ENCODE measurements at regions not wholly inside any gene's neighbourhood (a gene's known extent, or its start where the extent isn't known, plus 50 kb on each side); places are given as distances from the start of the nearest gene placed in this dataset.
A peak's percentile ranks its signal among the peaks of the same experiment; 100 is the strongest.

DNA sequence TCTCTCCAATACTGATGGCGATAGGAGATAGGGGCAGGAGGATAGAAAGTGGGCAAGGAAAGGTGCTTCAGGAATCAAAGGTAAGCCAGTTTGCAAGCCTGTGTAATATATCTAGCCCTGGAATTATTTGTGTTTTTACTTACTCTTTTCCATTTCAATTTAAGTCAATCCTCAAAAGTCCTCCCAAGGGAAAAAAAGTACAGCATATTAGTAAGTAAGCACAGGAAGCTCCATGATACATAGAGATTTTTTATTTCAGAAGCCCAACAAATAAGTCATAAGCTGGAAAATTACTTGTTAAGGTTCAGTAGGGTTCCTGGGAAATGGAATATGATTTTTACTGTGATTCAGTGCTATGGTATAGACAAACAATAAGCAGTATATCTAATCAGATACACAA, 337.7 kb upstream of the DUSP10 start:
- H3K36me3 Mint-ChIP-seq (ENCODE audit: low read depth, unreplicated experiment) = no peaks in the 10 kb centered on the region
- Histone ChIP-seq H4K20me1 (ENCODE audit: insufficient read depth, low read length) (no peaks in the 10 kb centered on the region), H3K9ac (ENCODE audit: low read length) (no peak overlapping the region), H2AFZ (ENCODE audit: low read depth, low read length) (no peak overlapping the region), H3K9me3 (ENCODE audit: insufficient read depth, low read depth, low read length) (no peaks in the 10 kb centered on the region), H3K4me3 (ENCODE audit: insufficient read depth, low read depth, low read length) (no peak overlapping the region), H3K4me2 (ENCODE audit: low read length) (no peak overlapping the region), H3K27me3 (ENCODE audit: insufficient read depth, low read length) (no peaks in the 10 kb centered on the region), H3K79me2 (ENCODE audit: insufficient read depth, low read length) (no peaks in the 10 kb centered on the region), H3K27ac (ENCODE audit: low read depth, low read length) (no peak overlapping the region), H3K36me3 (ENCODE audit: insufficient read depth, low read length) (no peaks in the 10 kb centered on the region), H3K4me1 (ENCODE audit: insufficient read depth, low read length) (peaks cover 8% of the 10 kb centered on the region)
- H3K9me3 Mint-ChIP-seq (ENCODE audit: unreplicated experiment) = peaks cover 18% of the 10 kb centered on the region
- TF ChIP-seq EZH2 (IDR thresholded peaks at IDR 0.05; ENCODE audit: insufficient read depth, low read length) = no peak
- TF ChIP-seq, protein P1, sequence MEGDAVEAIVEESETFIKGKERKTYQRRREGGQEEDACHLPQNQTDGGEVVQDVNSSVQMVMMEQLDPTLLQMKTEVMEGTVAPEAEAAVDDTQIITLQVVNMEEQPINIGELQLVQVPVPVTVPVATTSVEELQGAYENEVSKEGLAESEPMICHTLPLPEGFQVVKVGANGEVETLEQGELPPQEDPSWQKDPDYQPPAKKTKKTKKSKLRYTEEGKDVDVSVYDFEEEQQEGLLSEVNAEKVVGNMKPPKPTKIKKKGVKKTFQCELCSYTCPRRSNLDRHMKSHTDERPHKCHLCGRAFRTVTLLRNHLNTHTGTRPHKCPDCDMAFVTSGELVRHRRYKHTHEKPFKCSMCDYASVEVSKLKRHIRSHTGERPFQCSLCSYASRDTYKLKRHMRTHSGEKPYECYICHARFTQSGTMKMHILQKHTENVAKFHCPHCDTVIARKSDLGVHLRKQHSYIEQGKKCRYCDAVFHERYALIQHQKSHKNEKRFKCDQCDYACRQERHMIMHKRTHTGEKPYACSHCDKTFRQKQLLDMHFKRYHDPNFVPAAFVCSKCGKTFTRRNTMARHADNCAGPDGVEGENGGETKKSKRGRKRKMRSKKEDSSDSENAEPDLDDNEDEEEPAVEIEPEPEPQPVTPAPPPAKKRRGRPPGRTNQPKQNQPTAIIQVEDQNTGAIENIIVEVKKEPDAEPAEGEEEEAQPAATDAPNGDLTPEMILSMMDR (IDR thresholded peaks at IDR 0.05; ENCODE audit: insufficient read depth, low read depth, low read length) = no peak
- no peaks in the 10 kb centered on the region for H3K27me3 Mint-ChIP-seq (ENCODE audit: low read depth, unreplicated experiment)
- no peak overlapping the region for H3K4me3 Mint-ChIP-seq (ENCODE audit: unreplicated experiment)
- H3K27ac Mint-ChIP-seq (ENCODE audit: unreplicated experiment) = no peak overlapping the region
- DNase-seq (ENCODE audit: low read depth) (no peak), FAIRE-seq (no peak)
- peaks cover 11% of the 10 kb centered on the region for H3K4me1 Mint-ChIP-seq (ENCODE audit: low read depth, unreplicated experiment)

DNA sequence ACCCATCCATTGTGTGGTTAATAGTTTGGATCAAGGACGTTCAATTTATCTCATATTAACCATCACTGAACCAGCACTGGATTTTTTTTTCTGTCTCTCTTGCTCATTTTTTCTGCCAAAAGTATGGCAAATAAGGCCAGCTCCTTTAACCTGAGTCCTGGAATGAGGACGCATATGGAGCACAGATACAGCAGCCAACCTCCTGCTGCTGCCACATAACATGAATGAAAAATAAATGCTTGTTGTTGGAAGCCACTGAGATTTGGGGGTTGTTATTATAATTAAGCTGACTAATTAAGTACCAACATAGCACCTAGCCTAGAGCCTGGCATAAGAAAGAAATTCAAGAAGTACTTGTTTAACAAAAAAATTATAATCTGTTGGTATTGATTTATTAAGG, 335.3 kb upstream of the DUSP10 start:
- peaks cover 21% of the 10 kb centered on the region for H3K4me1 Mint-ChIP-seq (ENCODE audit: low read depth, unreplicated experiment)
- Histone ChIP-seq H3K4me2 (ENCODE audit: low read length) (no peak overlapping the region), H2AFZ (ENCODE audit: low read depth, low read length) (no peak overlapping the region), H3K27me3 (ENCODE audit: insufficient read depth, low read length) (no peaks in the 10 kb centered on the region), H4K20me1 (ENCODE audit: insufficient read depth, low read length) (no peaks in the 10 kb centered on the region), H3K9me3 (ENCODE audit: insufficient read depth, low read depth, low read length) (no peaks in the 10 kb centered on the region), H3K4me3 (ENCODE audit: insufficient read depth, low read depth, low read length) (no peak overlapping the region), H3K27ac (ENCODE audit: low read depth, low read length) (no peak overlapping the region), H3K79me2 (ENCODE audit: insufficient read depth, low read length) (no peaks in the 10 kb centered on the region), H3K36me3 (ENCODE audit: insufficient read depth, low read length) (no peaks in the 10 kb centered on the region), H3K4me1 (ENCODE audit: insufficient read depth, low read length) (peaks cover 14% of the 10 kb centered on the region), H3K9ac (ENCODE audit: low read length) (no peak overlapping the region)
- DNase-seq (ENCODE audit: low read depth) (no peak), FAIRE-seq (peak; percentile 82)
- peaks cover 5% of the 10 kb centered on the region for H3K9me3 Mint-ChIP-seq (ENCODE audit: unreplicated experiment)
- H3K27ac Mint-ChIP-seq (ENCODE audit: unreplicated experiment) = no peak overlapping the region
- no peaks in the 10 kb centered on the region for H3K27me3 Mint-ChIP-seq (ENCODE audit: low read depth, unreplicated experiment)
- no peak for TF ChIP-seq EZH2 (IDR thresholded peaks at IDR 0.05; ENCODE audit: insufficient read depth, low read length)
- TF ChIP-seq, protein P1 (IDR thresholded peaks at IDR 0.05; ENCODE audit: insufficient read depth, low read depth, low read length) = no peak
- H3K36me3 Mint-ChIP-seq (ENCODE audit: low read depth, unreplicated experiment) = no peaks in the 10 kb centered on the region
- no peak overlapping the region for H3K4me3 Mint-ChIP-seq (ENCODE audit: unreplicated experiment)

DNA sequence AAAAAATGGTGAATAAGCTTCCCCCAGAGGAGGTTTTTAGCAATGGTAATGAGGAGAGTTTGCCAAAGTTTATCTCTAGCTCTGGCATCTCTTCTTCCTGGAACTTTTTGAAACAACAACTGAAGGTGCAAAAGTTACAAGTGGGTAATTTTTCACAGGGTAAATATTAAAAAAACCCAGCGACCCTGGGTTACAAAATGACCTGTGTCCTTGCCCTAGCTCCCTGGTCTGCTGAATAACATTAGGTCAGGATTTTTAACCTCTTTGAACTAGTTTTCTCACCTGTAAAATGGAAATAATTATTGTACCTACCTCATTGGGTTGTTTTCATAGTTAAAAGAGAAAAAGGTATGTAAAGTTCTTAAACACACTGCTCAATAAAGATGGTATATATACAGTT, 332.4 kb upstream of the DUSP10 start:
- no peaks in the 10 kb centered on the region for H3K36me3 Mint-ChIP-seq (ENCODE audit: low read depth, unreplicated experiment)
- peak overlapping the region; percentile 69 for H2AFZ ChIP-seq (ENCODE audit: low read depth, low read length)
- FAIRE-seq (no peak), DNase-seq (ENCODE audit: low read depth) (no peak)
- H3K79me2 ChIP-seq (ENCODE audit: insufficient read depth, low read length) = no peaks in the 10 kb centered on the region
- peak overlapping the region; percentile 97 for H3K27ac Mint-ChIP-seq (ENCODE audit: unreplicated experiment)
- H3K27me3 Mint-ChIP-seq (ENCODE audit: low read depth, unreplicated experiment) = no peaks in the 10 kb centered on the region
- no peak overlapping the region for H3K4me2 ChIP-seq (ENCODE audit: low read length)
- TF ChIP-seq EZH2 (IDR thresholded peaks at IDR 0.05; ENCODE audit: insufficient read depth, low read length) = no peak
- TF ChIP-seq, protein P1 (IDR thresholded peaks at IDR 0.05; ENCODE audit: insufficient read depth, low read depth, low read length) = no peak
- H3K36me3 ChIP-seq (ENCODE audit: insufficient read depth, low read length) = no peaks in the 10 kb centered on the region
- no peaks in the 10 kb centered on the region for H4K20me1 ChIP-seq (ENCODE audit: insufficient read depth, low read length)
- no peaks in the 10 kb centered on the region for H3K9me3 ChIP-seq (ENCODE audit: insufficient read depth, low read depth, low read length)
- peaks cover 21% of the 10 kb centered on the region for H3K4me1 Mint-ChIP-seq (ENCODE audit: low read depth, unreplicated experiment)
- H3K4me3 Mint-ChIP-seq (ENCODE audit: unreplicated experiment) = no peak overlapping the region
- peak overlapping the region; percentile 36 for H3K27ac ChIP-seq (ENCODE audit: low read depth, low read length)
- no peak overlapping the region for H3K4me3 ChIP-seq (ENCODE audit: insufficient read depth, low read depth, low read length)
- H3K9ac ChIP-seq (ENCODE audit: low read length) = no peak overlapping the region
- H3K27me3 ChIP-seq (ENCODE audit: insufficient read depth, low read length) = no peaks in the 10 kb centered on the region
- peaks cover 20% of the 10 kb centered on the region for H3K4me1 ChIP-seq (ENCODE audit: insufficient read depth, low read length)
- H3K9me3 Mint-ChIP-seq (ENCODE audit: unreplicated experiment) = peaks cover 1% of the 10 kb centered on the region
